OCI-LY3 (cell line): ENCODE measurements at regions not wholly inside any gene's neighbourhood (a gene's known extent, or its start where the extent isn't known, plus 50 kb on each side); places are given as distances from the start of the nearest gene placed in this dataset.

ENCODE experiments used
- EZH2phosphoT487 ChIP-seq: fragments of 200-600 bp; shearing (Covaris generic); IDR thresholded peaks from 2 replicates; pipeline ENCODE4 v1.6.1; 2018; ENCODE audit warnings: antibody characterized with exemption, mixed run types, low read depth
- TF ChIP-seq, protein P1 (sequence below): fragments of 200-600, 300-600 bp; sonication (generic); IDR thresholded peaks from 2 replicates; pipeline ENCODE4 v1.5.1; 2014; ENCODE audit warnings: antibody characterized with exemption, low read length, low read depth

DNA sequence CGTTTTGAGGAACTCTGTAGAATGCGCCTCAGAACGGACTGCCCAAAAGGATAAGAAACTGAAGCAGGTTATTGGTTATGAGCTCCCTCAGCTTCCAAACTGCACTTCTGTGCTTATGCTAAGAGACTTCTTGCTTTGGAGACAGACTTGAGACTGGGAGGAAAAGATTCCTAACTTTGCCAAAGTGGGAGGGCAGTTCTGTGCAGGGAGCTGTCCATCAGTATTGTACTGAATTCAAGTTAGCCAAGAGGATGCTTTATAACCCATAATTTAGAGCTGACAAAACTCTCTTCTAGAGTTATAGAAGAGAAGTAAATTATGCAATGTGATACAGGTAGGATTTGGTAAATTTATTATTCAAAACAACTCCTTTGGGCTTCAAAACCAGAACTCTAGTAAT, 519.8 kb upstream of the GBE1 start:
- TF ChIP-seq, protein P1, sequence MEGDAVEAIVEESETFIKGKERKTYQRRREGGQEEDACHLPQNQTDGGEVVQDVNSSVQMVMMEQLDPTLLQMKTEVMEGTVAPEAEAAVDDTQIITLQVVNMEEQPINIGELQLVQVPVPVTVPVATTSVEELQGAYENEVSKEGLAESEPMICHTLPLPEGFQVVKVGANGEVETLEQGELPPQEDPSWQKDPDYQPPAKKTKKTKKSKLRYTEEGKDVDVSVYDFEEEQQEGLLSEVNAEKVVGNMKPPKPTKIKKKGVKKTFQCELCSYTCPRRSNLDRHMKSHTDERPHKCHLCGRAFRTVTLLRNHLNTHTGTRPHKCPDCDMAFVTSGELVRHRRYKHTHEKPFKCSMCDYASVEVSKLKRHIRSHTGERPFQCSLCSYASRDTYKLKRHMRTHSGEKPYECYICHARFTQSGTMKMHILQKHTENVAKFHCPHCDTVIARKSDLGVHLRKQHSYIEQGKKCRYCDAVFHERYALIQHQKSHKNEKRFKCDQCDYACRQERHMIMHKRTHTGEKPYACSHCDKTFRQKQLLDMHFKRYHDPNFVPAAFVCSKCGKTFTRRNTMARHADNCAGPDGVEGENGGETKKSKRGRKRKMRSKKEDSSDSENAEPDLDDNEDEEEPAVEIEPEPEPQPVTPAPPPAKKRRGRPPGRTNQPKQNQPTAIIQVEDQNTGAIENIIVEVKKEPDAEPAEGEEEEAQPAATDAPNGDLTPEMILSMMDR: no peak
- no peak for TF ChIP-seq EZH2phosphoT487
